ENCODE measurements at regions not wholly inside any gene's neighbourhood (a gene's known extent, or its start where the extent isn't known, plus 50 kb on each side); places are given as distances from the start of the nearest gene placed in this dataset.

DNA sequence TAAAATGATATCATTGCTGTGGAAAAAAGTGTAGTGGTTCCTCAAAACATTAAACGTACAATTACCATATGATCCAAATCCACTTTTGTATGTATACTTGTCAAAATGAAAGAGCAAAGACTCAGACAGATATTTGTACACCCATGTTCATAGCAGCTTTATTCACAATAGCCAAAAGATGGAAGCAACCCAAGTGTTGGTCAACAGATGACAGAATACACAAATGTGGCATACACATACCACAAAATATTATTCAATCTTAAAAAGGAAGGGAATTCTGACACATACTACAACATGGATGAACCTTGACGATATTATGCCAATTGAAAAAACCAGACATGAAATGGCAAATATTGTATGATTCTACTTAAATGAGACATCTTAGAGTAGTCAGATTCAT lies 524.5 kb upstream of the WWC1 start:
- no peak for DNase-seq
- TF ChIP-seq CTCF (IDR thresholded peaks at IDR 0.05), result no peak
- Histone ChIP-seq H3K4me1 (no peaks in the 10 kb centered on the region), H3K27ac (no peak overlapping the region), H3K36me3 (no peaks in the 10 kb centered on the region), H3K4me3 (no peak overlapping the region), H3K9me3 (no peaks in the 10 kb centered on the region), H3K27me3 (peaks cover 0 to 4% of the 10 kb centered on the region in 2 donors)
- intact Hi-C loops (cut with DNase I; ENCODE audit: low total_unique reads), result no loop called here

DNA sequence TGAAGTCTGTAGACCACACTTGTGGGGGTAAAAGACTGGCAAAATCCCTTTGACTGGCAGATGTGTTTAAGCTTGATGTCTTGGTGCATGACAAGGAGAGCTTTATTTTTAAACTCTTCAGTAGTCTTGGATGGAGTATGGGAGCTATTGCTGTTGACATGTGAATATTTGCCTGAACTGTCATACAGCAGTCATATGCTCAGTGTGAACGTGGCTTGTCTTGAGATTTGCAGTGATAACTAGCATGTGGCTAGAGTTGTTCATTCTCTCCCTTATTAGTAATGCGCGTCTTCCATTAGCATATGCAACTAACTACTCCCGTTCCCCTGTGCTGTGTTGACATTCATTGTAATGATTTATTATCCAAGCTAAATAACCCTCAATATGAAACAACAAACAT lies 523.6 kb upstream of the WWC1 start:
- Histone ChIP-seq H3K27ac (no peak overlapping the region), H3K36me3 (no peaks in the 10 kb centered on the region), H3K4me1 (no peaks in the 10 kb centered on the region), H3K9me3 (no peaks in the 10 kb centered on the region), H3K27me3 (peaks cover 0 to 4% of the 10 kb centered on the region in 2 donors), H3K4me3 (no peak overlapping the region)
- no peak for TF ChIP-seq CTCF (IDR thresholded peaks at IDR 0.05)
- no peak for DNase-seq
- intact Hi-C loops (cut with DNase I; ENCODE audit: low total_unique reads), result no loop called here

DNA sequence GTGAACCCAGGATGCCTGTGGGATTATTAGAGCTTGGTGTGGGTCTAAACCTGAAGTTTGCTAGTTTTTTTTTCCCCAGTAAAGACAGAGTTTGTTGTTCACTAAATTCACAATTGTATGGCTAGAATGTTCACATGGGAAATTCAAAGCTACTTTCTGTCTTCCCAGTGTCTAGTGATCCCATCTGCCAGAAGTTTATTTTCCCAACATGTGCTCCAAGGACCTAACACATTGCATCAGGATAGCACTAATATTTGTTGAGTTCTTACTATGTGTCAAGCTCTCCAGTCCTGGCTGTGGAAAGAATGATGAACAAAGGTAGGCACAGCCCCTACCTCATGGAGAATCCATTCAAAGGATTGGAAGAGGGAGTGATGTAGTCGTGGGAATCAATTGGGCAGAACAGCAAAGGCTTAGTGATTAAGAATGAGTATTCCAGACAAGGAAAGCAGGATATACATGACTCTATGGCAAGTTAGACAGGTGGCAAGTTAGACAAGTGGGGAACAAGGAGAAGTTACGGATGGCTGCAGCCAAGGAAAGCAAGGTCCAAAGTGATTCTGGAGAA lies 521.5 kb upstream of the WWC1 start:
- H3K4me3 ChIP-seq, result no peak overlapping the region
- peaks cover 0 to 4% of the 10 kb centered on the region in 2 donors for H3K27me3 ChIP-seq
- no peak overlapping the region for H3K27ac ChIP-seq
- no peak for DNase-seq
- H3K4me1 ChIP-seq, result no peaks in the 10 kb centered on the region
- no peak for TF ChIP-seq CTCF (IDR thresholded peaks at IDR 0.05)
- intact Hi-C loops (cut with DNase I; ENCODE audit: low total_unique reads), result no loop called here
- H3K9me3 ChIP-seq, result no peaks in the 10 kb centered on the region
- no peaks in the 10 kb centered on the region for H3K36me3 ChIP-seq

DNA sequence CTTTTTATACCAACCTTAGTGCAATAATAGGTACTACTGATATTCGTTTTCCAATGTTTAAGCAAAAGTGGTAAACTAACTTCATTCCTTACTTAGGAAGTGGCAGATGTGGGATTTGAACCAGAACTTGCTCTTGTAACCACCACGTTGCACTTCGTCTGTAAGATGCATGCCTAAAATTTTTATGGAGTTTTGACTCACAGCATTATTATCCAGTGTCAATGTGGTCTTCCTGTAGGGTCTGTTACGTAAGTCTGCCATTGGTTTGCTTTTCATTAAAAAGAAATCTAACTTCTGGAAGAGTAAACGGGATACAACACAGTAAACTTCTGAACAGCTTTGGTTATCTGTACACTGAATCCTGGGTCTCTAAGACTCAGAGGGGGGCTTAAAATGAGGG lies 521.0 kb upstream of the WWC1 start:
- intact Hi-C loops (cut with DNase I; ENCODE audit: low total_unique reads), result no loop called here
- H3K4me1 ChIP-seq, result no peaks in the 10 kb centered on the region
- no peak for DNase-seq
- no peaks in the 10 kb centered on the region for H3K9me3 ChIP-seq
- no peak overlapping the region for H3K27ac ChIP-seq
- no peak overlapping the region for H3K4me3 ChIP-seq
- TF ChIP-seq CTCF (IDR thresholded peaks at IDR 0.05), result no peak
- H3K36me3 ChIP-seq, result no peaks in the 10 kb centered on the region
- H3K27me3 ChIP-seq, result peaks cover 0 to 4% of the 10 kb centered on the region in 2 donors

DNA sequence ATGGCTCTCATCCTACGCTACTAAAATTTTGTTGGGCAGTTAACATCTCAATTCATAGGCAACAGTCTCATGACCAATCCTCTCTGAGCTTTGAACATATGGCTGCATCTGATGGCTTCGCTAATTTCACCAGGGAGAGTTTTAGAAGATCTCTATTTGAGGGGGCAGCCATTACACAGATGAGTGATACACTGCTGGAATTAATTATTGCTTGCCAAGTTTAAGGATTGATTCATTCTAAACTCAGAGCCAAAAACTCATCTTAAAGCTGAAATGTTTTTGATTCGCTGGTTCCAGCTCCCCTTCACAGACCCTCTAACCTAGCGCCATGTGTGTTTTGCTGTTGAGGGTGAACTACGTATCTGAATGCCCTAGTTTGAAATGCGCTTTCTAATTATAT lies 519.9 kb upstream of the WWC1 start:
- TF ChIP-seq CTCF (IDR thresholded peaks at IDR 0.05), result no peak
- Histone ChIP-seq H3K27me3 (peaks cover 0 to 4% of the 10 kb centered on the region in 2 donors), H3K4me1 (no peaks in the 10 kb centered on the region), H3K36me3 (no peaks in the 10 kb centered on the region), H3K4me3 (no peak overlapping the region), H3K27ac (no peak overlapping the region), H3K9me3 (no peaks in the 10 kb centered on the region)
- no peak for DNase-seq
- intact Hi-C loops (cut with DNase I; ENCODE audit: low total_unique reads), result no loop called here

Measured in tibial artery (tissue), 4 donors.